ENCODE measurements at regions not wholly inside any gene's neighbourhood (a gene's known extent, or its start where the extent isn't known, plus 50 kb on each side); places are given as distances from the start of the nearest gene placed in this dataset.
"Not testable (repeated sequence)": the region's sequence is repeated elsewhere in the genome, so short reads cannot be mapped to it uniquely, and the experiment has no call there.

DNA sequence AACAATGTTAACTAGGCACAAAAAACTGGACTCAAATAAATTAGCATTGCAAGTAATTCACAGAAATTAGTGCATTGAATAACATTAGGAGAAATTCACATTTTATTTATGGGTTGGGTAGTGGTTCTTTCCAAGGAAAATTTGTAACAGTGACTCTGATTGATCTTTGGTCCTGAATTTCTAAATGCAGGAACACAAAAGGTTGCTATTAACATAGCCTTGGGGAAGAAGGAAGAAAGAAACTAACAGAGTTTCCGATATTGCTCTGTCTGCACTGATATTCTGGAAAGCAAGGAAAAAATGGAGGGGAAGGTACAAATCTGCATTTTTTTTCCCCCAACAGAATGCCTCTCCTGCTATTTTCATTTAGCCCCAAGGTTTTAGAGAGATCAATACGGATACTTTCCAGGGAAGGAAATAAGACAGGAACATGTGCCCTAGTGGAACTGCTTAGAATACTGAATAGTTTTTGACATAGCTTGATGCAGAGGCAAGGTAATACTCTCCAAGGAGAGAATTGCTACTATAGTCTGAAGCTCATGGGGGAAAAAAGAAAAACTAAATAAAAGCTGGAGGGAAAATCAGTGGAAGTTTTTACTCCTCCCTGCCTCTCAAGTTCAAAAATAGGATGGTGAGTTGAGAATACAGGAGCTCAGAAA, 490.1 kb downstream of the RAPGEF2 start:
- no peaks in the 10 kb centered on the region for H3K27me3 ChIP-seq (ENCODE audit: low read depth)
- H3K36me3 ChIP-seq: no peaks in the 10 kb centered on the region
- no peak overlapping the region for H3K27ac ChIP-seq (replicated peaks)
- H3K4me3 ChIP-seq: no peak overlapping the region
- TF ChIP-seq CTCF (IDR thresholded peaks at IDR 0.05; ENCODE audit: borderline replicate concordance): no peak
- H3K4me1 ChIP-seq: no peaks in the 10 kb centered on the region
- peaks cover 2% of the 10 kb centered on the region for H3K9me3 ChIP-seq (replicated peaks)
- no peak for DNase-seq
- intact Hi-C loops (cut with micrococcal nuclease): no loop called here

DNA sequence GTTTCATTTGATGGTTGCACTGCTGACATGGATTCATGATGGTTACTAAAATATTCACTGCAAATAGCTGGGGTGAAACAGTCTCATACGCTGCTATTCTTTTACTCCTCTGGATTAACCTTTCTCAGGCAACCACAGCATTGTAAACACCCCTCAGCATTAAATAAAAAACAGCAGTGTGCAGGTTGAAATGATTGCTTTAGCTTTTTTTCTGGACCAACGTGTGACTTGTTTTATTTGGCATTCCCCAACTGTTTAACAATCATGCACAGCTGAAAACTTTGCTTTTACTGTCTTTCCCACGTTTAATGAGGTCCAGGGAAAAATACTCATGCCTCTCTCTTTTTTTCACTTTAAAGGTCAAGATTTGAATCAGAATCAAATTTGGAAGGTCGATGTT, 490.8 kb downstream of the RAPGEF2 start:
- Histone ChIP-seq H3K27ac (replicated peaks) (no peak overlapping the region), H3K9me3 (replicated peaks) (no peaks in the 10 kb centered on the region), H3K4me1 (no peaks in the 10 kb centered on the region), H3K36me3 (no peaks in the 10 kb centered on the region), H3K27me3 (ENCODE audit: low read depth) (no peaks in the 10 kb centered on the region), H3K4me3 (no peak overlapping the region)
- no peak for TF ChIP-seq CTCF (IDR thresholded peaks at IDR 0.05; ENCODE audit: borderline replicate concordance)
- no peak for DNase-seq
- intact Hi-C loops (cut with micrococcal nuclease): no loop called here

DNA sequence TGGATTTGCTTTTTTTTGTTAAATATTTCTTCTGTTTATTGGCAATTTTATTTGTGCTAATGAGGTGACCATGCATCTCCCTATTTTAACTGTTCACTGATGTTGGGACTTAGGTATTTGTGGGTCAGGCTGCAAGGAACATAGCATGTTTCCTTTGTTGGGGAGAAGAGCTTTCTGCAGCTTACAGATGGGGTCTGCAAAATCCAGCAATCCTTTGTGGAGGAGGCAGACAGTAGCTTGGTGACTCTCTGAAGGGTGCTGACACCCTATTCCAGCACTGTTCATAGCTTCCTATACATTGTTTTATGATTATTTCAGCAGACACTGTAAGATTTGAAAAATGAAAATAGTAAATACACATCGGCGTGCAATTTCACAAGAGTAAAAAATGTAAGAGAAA, 491.7 kb downstream of the RAPGEF2 start:
- Histone ChIP-seq H3K9me3 (replicated peaks) (no peaks in the 10 kb centered on the region), H3K27ac (replicated peaks) (no peak overlapping the region), H3K36me3 (no peaks in the 10 kb centered on the region), H3K27me3 (ENCODE audit: low read depth) (no peaks in the 10 kb centered on the region), H3K4me3 (no peak overlapping the region), H3K4me1 (no peaks in the 10 kb centered on the region)
- no peak for TF ChIP-seq CTCF (IDR thresholded peaks at IDR 0.05; ENCODE audit: borderline replicate concordance)
- DNase-seq: no peak
- intact Hi-C loops (cut with micrococcal nuclease): no loop called here

- H3K4me1 ChIP-seq; H3K27ac ChIP-seq (replicated peaks); DNase-seq; H3K27me3 ChIP-seq (ENCODE audit: low read depth); H3K4me3 ChIP-seq; H3K9me3 ChIP-seq (replicated peaks); intact Hi-C loops (cut with micrococcal nuclease); H3K36me3 ChIP-seq: not testable (repeated sequence)
These were observed 492.2 kb downstream of the RAPGEF2 start for GRCh38 chr4:159595101-159595500.

- DNase-seq: no peak
- Histone ChIP-seq H3K36me3 (no peaks in the 10 kb centered on the region), H3K4me3 (no peak overlapping the region), H3K27ac (replicated peaks) (no peak overlapping the region), H3K9me3 (replicated peaks) (no peaks in the 10 kb centered on the region), H3K4me1 (no peaks in the 10 kb centered on the region), H3K27me3 (ENCODE audit: low read depth) (no peaks in the 10 kb centered on the region)
- no peak for TF ChIP-seq CTCF (IDR thresholded peaks at IDR 0.05; ENCODE audit: borderline replicate concordance)
- intact Hi-C loops (cut with micrococcal nuclease): no loop called here
These were observed 495.7 kb downstream of the RAPGEF2 start for GRCh38 chr4:159598602-159599001.

DNA sequence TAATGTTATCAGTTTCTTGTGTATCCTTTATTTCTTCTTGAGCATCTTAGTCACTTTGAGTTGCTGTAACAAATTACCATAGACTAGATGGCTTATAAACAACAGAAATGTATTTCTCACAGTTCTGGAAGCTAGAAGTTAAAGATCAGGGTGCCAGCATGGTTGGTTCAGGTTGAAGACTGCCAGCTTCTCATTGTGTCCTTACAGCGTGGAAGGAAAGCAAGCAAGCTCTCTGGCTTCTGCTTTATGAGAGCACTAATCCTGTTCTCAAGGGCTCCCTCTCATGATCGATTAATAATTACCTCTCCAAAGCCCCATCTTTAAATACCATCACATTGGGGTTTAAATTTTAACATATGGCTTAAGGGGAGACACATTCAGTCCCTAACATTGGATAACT, 497.2 kb downstream of the RAPGEF2 start:
- no peaks in the 10 kb centered on the region for H3K9me3 ChIP-seq (replicated peaks)
- no peaks in the 10 kb centered on the region for H3K27me3 ChIP-seq (ENCODE audit: low read depth)
- H3K4me1 ChIP-seq: no peaks in the 10 kb centered on the region
- no peaks in the 10 kb centered on the region for H3K36me3 ChIP-seq
- no peak for TF ChIP-seq CTCF (IDR thresholded peaks at IDR 0.05; ENCODE audit: borderline replicate concordance)
- intact Hi-C loops (cut with micrococcal nuclease): no loop called here
- H3K4me3 ChIP-seq: no peak overlapping the region
- no peak for DNase-seq
- no peak overlapping the region for H3K27ac ChIP-seq (replicated peaks)
